ENCODE measurements at regions not wholly inside any gene's neighbourhood (a gene's known extent, or its start where the extent isn't known, plus 50 kb on each side); places are given as distances from the start of the nearest gene placed in this dataset.

- H3K27ac ChIP-seq, result no peak overlapping the region
- TF ChIP-seq ZFX (IDR thresholded peaks at IDR 0.05; ENCODE audit: borderline replicate concordance), result no peak
- no peak for TF ChIP-seq CTCF (IDR thresholded peaks at IDR 0.05)
These were observed 1059.5 kb downstream of the FAM181B start for GRCh38 chr11:81674211-81674610.

- H3K27ac ChIP-seq, result no peak overlapping the region
- TF ChIP-seq ZFX (IDR thresholded peaks at IDR 0.05; ENCODE audit: borderline replicate concordance) (no peak), CTCF (IDR thresholded peaks at IDR 0.05) (no peak)
These were observed 1060.7 kb downstream of the FAM181B start for GRCh38 chr11:81673001-81673400.

- TF ChIP-seq ZFX (IDR thresholded peaks at IDR 0.05; ENCODE audit: borderline replicate concordance) (no peak), CTCF (IDR thresholded peaks at IDR 0.05) (no peak)
- no peak overlapping the region for H3K27ac ChIP-seq
These were observed 1063.6 kb downstream of the FAM181B start for GRCh38 chr11:81669935-81670543.

GRCh38 chr11:81658722-81659121 lies 1074.9 kb downstream of the FAM181B start:
- TF ChIP-seq CTCF (IDR thresholded peaks at IDR 0.05) (peak; percentile 66), ZFX (IDR thresholded peaks at IDR 0.05; ENCODE audit: borderline replicate concordance) (no peak)
- no peak overlapping the region for H3K27ac ChIP-seq

- H3K27ac ChIP-seq, result no peak overlapping the region
- TF ChIP-seq ZFX (IDR thresholded peaks at IDR 0.05; ENCODE audit: borderline replicate concordance) (no peak), CTCF (IDR thresholded peaks at IDR 0.05) (no peak)
These were observed 1078.3 kb downstream of the FAM181B start for GRCh38 chr11:81655351-81655750.

GRCh38 chr11:81647374-81647773 lies 1086.3 kb downstream of the FAM181B start:
- TF ChIP-seq ZFX (IDR thresholded peaks at IDR 0.05; ENCODE audit: borderline replicate concordance), result no peak
- no peak overlapping the region for H3K27ac ChIP-seq

GRCh38 chr11:81644239-81644840 lies 1089.3 kb downstream of the FAM181B start:
- peak; percentile 85 for TF ChIP-seq CTCF (IDR thresholded peaks at IDR 0.05)
- TF ChIP-seq ZFX (IDR thresholded peaks at IDR 0.05; ENCODE audit: borderline replicate concordance), result no peak
- H3K27ac ChIP-seq, result no peak overlapping the region
